ENCODE measurements at regions not wholly inside any gene's neighbourhood (a gene's known extent, or its start where the extent isn't known, plus 50 kb on each side); places are given as distances from the start of the nearest gene placed in this dataset.

DNA sequence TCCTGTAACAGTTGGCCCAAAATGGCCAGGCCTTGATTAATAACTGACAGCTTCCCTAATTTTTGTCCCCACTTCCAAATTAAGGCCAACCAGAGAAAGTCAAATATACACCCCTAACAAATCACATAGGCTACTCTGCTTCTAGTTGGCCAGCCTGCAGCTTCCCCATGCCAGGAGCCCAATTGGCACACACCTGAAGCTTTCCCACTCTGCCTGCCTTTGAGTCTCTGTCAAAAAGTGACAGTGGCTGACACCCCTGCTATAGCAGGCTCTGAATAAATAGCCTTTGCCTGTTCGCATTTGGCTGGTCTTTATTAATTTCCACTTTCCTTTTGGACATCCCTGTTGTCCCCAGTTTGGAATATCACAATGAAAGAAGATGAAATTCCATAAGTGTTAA lies 256.6 kb upstream of the NCKAP5 start (continued):
- TF ChIP-seq, protein P1, sequence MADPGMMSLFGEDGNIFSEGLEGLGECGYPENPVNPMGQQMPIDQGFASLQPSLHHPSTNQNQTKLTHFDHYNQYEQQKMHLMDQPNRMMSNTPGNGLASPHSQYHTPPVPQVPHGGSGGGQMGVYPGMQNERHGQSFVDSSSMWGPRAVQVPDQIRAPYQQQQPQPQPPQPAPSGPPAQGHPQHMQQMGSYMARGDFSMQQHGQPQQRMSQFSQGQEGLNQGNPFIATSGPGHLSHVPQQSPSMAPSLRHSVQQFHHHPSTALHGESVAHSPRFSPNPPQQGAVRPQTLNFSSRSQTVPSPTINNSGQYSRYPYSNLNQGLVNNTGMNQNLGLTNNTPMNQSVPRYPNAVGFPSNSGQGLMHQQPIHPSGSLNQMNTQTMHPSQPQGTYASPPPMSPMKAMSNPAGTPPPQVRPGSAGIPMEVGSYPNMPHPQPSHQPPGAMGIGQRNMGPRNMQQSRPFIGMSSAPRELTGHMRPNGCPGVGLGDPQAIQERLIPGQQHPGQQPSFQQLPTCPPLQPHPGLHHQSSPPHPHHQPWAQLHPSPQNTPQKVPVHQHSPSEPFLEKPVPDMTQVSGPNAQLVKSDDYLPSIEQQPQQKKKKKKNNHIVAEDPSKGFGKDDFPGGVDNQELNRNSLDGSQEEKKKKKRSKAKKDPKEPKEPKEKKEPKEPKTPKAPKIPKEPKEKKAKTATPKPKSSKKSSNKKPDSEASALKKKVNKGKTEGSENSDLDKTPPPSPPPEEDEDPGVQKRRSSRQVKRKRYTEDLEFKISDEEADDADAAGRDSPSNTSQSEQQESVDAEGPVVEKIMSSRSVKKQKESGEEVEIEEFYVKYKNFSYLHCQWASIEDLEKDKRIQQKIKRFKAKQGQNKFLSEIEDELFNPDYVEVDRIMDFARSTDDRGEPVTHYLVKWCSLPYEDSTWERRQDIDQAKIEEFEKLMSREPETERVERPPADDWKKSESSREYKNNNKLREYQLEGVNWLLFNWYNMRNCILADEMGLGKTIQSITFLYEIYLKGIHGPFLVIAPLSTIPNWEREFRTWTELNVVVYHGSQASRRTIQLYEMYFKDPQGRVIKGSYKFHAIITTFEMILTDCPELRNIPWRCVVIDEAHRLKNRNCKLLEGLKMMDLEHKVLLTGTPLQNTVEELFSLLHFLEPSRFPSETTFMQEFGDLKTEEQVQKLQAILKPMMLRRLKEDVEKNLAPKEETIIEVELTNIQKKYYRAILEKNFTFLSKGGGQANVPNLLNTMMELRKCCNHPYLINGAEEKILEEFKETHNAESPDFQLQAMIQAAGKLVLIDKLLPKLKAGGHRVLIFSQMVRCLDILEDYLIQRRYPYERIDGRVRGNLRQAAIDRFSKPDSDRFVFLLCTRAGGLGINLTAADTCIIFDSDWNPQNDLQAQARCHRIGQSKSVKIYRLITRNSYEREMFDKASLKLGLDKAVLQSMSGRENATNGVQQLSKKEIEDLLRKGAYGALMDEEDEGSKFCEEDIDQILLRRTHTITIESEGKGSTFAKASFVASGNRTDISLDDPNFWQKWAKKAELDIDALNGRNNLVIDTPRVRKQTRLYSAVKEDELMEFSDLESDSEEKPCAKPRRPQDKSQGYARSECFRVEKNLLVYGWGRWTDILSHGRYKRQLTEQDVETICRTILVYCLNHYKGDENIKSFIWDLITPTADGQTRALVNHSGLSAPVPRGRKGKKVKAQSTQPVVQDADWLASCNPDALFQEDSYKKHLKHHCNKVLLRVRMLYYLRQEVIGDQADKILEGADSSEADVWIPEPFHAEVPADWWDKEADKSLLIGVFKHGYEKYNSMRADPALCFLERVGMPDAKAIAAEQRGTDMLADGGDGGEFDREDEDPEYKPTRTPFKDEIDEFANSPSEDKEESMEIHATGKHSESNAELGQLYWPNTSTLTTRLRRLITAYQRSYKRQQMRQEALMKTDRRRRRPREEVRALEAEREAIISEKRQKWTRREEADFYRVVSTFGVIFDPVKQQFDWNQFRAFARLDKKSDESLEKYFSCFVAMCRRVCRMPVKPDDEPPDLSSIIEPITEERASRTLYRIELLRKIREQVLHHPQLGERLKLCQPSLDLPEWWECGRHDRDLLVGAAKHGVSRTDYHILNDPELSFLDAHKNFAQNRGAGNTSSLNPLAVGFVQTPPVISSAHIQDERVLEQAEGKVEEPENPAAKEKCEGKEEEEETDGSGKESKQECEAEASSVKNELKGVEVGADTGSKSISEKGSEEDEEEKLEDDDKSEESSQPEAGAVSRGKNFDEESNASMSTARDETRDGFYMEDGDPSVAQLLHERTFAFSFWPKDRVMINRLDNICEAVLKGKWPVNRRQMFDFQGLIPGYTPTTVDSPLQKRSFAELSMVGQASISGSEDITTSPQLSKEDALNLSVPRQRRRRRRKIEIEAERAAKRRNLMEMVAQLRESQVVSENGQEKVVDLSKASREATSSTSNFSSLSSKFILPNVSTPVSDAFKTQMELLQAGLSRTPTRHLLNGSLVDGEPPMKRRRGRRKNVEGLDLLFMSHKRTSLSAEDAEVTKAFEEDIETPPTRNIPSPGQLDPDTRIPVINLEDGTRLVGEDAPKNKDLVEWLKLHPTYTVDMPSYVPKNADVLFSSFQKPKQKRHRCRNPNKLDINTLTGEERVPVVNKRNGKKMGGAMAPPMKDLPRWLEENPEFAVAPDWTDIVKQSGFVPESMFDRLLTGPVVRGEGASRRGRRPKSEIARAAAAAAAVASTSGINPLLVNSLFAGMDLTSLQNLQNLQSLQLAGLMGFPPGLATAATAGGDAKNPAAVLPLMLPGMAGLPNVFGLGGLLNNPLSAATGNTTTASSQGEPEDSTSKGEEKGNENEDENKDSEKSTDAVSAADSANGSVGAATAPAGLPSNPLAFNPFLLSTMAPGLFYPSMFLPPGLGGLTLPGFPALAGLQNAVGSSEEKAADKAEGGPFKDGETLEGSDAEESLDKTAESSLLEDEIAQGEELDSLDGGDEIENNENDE (IDR thresholded peaks at IDR 0.05; ENCODE audit: insufficient replicate concordance, low read length), result no peak
- TF ChIP-seq JUND (IDR thresholded peaks at IDR 0.05; ENCODE audit: low read length) (no peak), PHF8 (conservative IDR thresholded peaks at IDR 0.05; ENCODE audit: low read depth, low read length) (no peak), GTF2F1 (IDR thresholded peaks at IDR 0.05; ENCODE audit: borderline replicate concordance, low read depth, low read length) (no peak), POLR2AphosphoS5 (IDR thresholded peaks at IDR 0.05; ENCODE audit: low read depth, low read length) (no peak)

Data from H1 (cell line).